Liver (tissue), 8 donors: ENCODE measurements at regions not wholly inside any gene's neighbourhood (a gene's known extent, or its start where the extent isn't known, plus 50 kb on each side); places are given as distances from the start of the nearest gene placed in this dataset.

Source experiments
- DNase-seq: peaks from one replicate; pipeline ENCODE4 v3.0.0-alpha.2; 2017; ENCODE audit warnings: low spot score
- H3K27ac ChIP-seq, 2 donors: one replicate each; pipeline ENCODE4 v1.7.0; 2013; ENCODE audit warnings: inconsistent platforms in 2 of 2, low read length in 2 of 2, control low read depth in 1 of 2, low read depth in 1 of 2, mild to moderate bottlenecking in 1 of 2
- H3K27me3 ChIP-seq, 4 donors: one replicate each; pipeline versions ENCODE4 v1.6.1 to v1.7.0; 2013; ENCODE audit warnings: low read length in 3 of 4, inconsistent platforms in 1 of 4, mild to moderate bottlenecking in 1 of 4, moderate library complexity in 1 of 4; ENCODE audit not compliant: control insufficient read depth in 4 of 4, insufficient read depth in 4 of 4
- H3K36me3 ChIP-seq, 4 donors: one replicate each; pipeline versions ENCODE4 v1.6.1 to v1.7.0; 2013; ENCODE audit warnings: low read length in 3 of 4, mild to moderate bottlenecking in 3 of 4, low read depth in 1 of 4, moderate library complexity in 1 of 4; ENCODE audit not compliant: control insufficient read depth in 4 of 4, insufficient read depth in 3 of 4
- H3K4me1 ChIP-seq, 4 donors: one replicate each; pipeline versions ENCODE4 v1.6.1 to v1.7.0; 2013; ENCODE audit warnings: low read length in 3 of 4, mild to moderate bottlenecking in 3 of 4, moderate library complexity in 1 of 4; ENCODE audit not compliant: control insufficient read depth in 4 of 4, insufficient read depth in 4 of 4
- H3K4me3 ChIP-seq, 3 donors: one replicate each; pipeline versions ENCODE4 v1.6.1 to v1.7.0; 2013; ENCODE audit warnings: low read length in 3 of 3, control low read depth in 1 of 3, low read depth in 1 of 3, mild to moderate bottlenecking in 1 of 3
- H3K9ac ChIP-seq, 2 donors: one replicate each; pipeline ENCODE4 v1.7.0; 2013; ENCODE audit warnings: low read length in 2 of 2, mild to moderate bottlenecking in 2 of 2, moderate library complexity in 2 of 2, control low read depth in 1 of 2, low read depth in 1 of 2
- H3K9me3 ChIP-seq, 4 donors: one replicate each; pipeline versions ENCODE4 v1.6.1 to v1.7.0; 2013; ENCODE audit warnings: low read length in 3 of 4; ENCODE audit not compliant: control insufficient read depth in 4 of 4
- EGR1 ChIP-seq, 2 donors: IDR thresholded peaks; 2 replicates each; pipeline ENCODE4 v1.6.1; 2016 to 2018; ENCODE audit warnings: antibody characterized with exemption in 2 of 2, low read depth in 2 of 2
- FOXA1 ChIP-seq: IDR thresholded peaks from 2 replicates; pipeline ENCODE4 v1.6.1; 2016; ENCODE audit warnings: antibody characterized with exemption
- FOXA2 ChIP-seq: IDR thresholded peaks from 2 replicates; pipeline ENCODE4 v1.6.1; 2016; ENCODE audit warnings: antibody characterized with exemption
- GABPA ChIP-seq, 2 donors: IDR thresholded peaks in 1 of 2; conservative IDR thresholded peaks in 1 of 2; 2 replicates each; pipeline ENCODE4 v1.6.1; 2016; ENCODE audit warnings: antibody characterized with exemption in 2 of 2, mild to moderate bottlenecking in 1 of 2, moderate library complexity in 1 of 2
- HNF4A ChIP-seq, 2 donors: conservative IDR thresholded peaks; 2 replicates each; pipeline ENCODE4 v1.6.1; 2016; ENCODE audit warnings: antibody characterized with exemption in 2 of 2, mild to moderate bottlenecking in 2 of 2
- HNF4G ChIP-seq: IDR thresholded peaks from 2 replicates; pipeline ENCODE4 v1.6.1; 2016; ENCODE audit warnings: antibody characterized with exemption
- JUND ChIP-seq, 2 donors: IDR thresholded peaks; 2 replicates each; pipeline ENCODE4 v1.6.1; 2016; ENCODE audit warnings: antibody characterized with exemption in 2 of 2
- NR2F2 ChIP-seq: IDR thresholded peaks from 2 replicates; pipeline ENCODE4 v1.6.1; 2016; ENCODE audit warnings: antibody characterized with exemption
- RAD21 ChIP-seq, 2 donors: IDR thresholded peaks; 2 replicates each; pipeline ENCODE4 v1.6.1; 2016; ENCODE audit warnings: antibody characterized with exemption in 2 of 2, mild to moderate bottlenecking in 2 of 2
- RXRA ChIP-seq, 2 donors: IDR thresholded peaks; 2 replicates each; pipeline ENCODE4 v1.6.1; 2017 to 2018; ENCODE audit warnings: antibody characterized with exemption in 2 of 2, mild to moderate bottlenecking in 1 of 2
- TAF1 ChIP-seq: conservative IDR thresholded peaks from 2 replicates; pipeline ENCODE4 v1.6.1; 2016; ENCODE audit warnings: antibody characterized with exemption, mild to moderate bottlenecking
- YY1 ChIP-seq: IDR thresholded peaks from 2 replicates; pipeline ENCODE4 v1.6.1; 2016; ENCODE audit warnings: antibody characterized with exemption, mild to moderate bottlenecking
- WGBS: extraction: QIAGEN DNeasy Blood & Tissue Kit; methylation state at CpG from one replicate; pipeline ENCODE4 v1.1.7; 2013; 5-methylcytosine and 5-hydroxymethylcytosine counted together
- TF ChIP-seq, protein P1 (sequence below): IDR thresholded peaks from 2 replicates; pipeline ENCODE4 v1.6.1; 2016; ENCODE audit warnings: antibody characterized with exemption
- TF ChIP-seq, protein P2 (sequence below): IDR thresholded peaks from 2 replicates; pipeline ENCODE4 v1.6.1; 2016; ENCODE audit warnings: antibody characterized with exemption
- TF ChIP-seq, protein P3 (sequence below): fragments of 150-350 bp; IDR thresholded peaks from 2 replicates; pipeline ENCODE4 v1.5.1; 2017; ENCODE audit warnings: improper control_type of control experiment, low read depth, low read length; ENCODE audit not compliant: missing input control
- TF ChIP-seq, protein P4 (sequence below): IDR thresholded peaks from 2 replicates; pipeline ENCODE4 v1.6.1; 2016; ENCODE audit warnings: antibody characterized with exemption
- TF ChIP-seq, protein P5 (sequence below): IDR thresholded peaks from 2 replicates; pipeline ENCODE4 v1.6.1; 2016; ENCODE audit warnings: antibody characterized with exemption, mild to moderate bottlenecking
- donor health status: healthy.
- donor health status: healthy.
- donor health status: healthy.
- donor health status: healthy.
- donor health status: healthy.

DNA sequence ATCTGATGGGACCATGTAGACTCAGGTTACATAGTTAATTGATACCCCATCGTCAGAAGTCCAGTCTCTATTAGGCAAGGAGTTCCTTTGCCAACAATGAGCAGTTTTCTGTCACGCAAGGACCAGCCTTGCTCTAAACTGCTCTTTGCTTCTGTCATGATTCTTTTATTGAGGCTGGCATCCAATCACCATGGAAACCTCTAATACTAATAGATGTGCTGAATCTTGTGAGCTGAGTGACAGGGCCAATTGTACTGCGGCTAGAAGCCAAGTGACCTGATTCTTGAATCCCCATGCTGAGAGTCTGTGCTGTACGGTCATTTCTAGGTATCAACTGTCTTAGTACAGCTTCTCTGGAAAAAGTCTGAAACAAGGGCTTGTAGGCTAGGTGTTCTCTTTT lies 395.6 kb downstream of the RND3 start:
- Histone ChIP-seq H3K9me3 (no peaks in the 10 kb centered on the region), H3K4me3 (no peak overlapping the region), H3K4me1 (peaks cover 0 to 2% (median 0%) of the 10 kb centered on the region in 4 donors), H3K9ac (no peak overlapping the region), H3K27ac (no peak overlapping the region), H3K36me3 (no peaks in the 10 kb centered on the region), H3K27me3 (no peaks in the 10 kb centered on the region)
- TF ChIP-seq TAF1 (no peak), NR2F2 (no peak), GABPA (IDR thresholded peaks at IDR 0.05 in 1 of 2, conservative IDR thresholded peaks at IDR 0.05 in 1 of 2) (no peak), JUND (IDR thresholded peaks at IDR 0.05) (no peak), RAD21 (IDR thresholded peaks at IDR 0.05) (no peak), HNF4G (no peak), FOXA2 (no peak), HNF4A (conservative IDR thresholded peaks at IDR 0.05) (no peak), YY1 (no peak), FOXA1 (no peak), EGR1 (IDR thresholded peaks at IDR 0.05; ENCODE audit: low read depth in 2 of 2) (no peak), RXRA (IDR thresholded peaks at IDR 0.05) (no peak)
- TF ChIP-seq, protein P1, sequence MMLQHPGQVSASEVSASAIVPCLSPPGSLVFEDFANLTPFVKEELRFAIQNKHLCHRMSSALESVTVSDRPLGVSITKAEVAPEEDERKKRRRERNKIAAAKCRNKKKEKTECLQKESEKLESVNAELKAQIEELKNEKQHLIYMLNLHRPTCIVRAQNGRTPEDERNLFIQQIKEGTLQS: no peak
- TF ChIP-seq, protein P2, sequence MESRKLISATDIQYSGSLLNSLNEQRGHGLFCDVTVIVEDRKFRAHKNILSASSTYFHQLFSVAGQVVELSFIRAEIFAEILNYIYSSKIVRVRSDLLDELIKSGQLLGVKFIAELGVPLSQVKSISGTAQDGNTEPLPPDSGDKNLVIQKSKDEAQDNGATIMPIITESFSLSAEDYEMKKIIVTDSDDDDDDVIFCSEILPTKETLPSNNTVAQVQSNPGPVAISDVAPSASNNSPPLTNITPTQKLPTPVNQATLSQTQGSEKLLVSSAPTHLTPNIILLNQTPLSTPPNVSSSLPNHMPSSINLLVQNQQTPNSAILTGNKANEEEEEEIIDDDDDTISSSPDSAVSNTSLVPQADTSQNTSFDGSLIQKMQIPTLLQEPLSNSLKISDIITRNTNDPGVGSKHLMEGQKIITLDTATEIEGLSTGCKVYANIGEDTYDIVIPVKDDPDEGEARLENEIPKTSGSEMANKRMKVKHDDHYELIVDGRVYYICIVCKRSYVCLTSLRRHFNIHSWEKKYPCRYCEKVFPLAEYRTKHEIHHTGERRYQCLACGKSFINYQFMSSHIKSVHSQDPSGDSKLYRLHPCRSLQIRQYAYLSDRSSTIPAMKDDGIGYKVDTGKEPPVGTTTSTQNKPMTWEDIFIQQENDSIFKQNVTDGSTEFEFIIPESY: no peak
- TF ChIP-seq, protein P3, sequence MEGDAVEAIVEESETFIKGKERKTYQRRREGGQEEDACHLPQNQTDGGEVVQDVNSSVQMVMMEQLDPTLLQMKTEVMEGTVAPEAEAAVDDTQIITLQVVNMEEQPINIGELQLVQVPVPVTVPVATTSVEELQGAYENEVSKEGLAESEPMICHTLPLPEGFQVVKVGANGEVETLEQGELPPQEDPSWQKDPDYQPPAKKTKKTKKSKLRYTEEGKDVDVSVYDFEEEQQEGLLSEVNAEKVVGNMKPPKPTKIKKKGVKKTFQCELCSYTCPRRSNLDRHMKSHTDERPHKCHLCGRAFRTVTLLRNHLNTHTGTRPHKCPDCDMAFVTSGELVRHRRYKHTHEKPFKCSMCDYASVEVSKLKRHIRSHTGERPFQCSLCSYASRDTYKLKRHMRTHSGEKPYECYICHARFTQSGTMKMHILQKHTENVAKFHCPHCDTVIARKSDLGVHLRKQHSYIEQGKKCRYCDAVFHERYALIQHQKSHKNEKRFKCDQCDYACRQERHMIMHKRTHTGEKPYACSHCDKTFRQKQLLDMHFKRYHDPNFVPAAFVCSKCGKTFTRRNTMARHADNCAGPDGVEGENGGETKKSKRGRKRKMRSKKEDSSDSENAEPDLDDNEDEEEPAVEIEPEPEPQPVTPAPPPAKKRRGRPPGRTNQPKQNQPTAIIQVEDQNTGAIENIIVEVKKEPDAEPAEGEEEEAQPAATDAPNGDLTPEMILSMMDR: no peak
- TF ChIP-seq, protein P4, sequence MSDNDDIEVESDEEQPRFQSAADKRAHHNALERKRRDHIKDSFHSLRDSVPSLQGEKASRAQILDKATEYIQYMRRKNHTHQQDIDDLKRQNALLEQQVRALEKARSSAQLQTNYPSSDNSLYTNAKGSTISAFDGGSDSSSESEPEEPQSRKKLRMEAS: no peak
- TF ChIP-seq, protein P5, sequence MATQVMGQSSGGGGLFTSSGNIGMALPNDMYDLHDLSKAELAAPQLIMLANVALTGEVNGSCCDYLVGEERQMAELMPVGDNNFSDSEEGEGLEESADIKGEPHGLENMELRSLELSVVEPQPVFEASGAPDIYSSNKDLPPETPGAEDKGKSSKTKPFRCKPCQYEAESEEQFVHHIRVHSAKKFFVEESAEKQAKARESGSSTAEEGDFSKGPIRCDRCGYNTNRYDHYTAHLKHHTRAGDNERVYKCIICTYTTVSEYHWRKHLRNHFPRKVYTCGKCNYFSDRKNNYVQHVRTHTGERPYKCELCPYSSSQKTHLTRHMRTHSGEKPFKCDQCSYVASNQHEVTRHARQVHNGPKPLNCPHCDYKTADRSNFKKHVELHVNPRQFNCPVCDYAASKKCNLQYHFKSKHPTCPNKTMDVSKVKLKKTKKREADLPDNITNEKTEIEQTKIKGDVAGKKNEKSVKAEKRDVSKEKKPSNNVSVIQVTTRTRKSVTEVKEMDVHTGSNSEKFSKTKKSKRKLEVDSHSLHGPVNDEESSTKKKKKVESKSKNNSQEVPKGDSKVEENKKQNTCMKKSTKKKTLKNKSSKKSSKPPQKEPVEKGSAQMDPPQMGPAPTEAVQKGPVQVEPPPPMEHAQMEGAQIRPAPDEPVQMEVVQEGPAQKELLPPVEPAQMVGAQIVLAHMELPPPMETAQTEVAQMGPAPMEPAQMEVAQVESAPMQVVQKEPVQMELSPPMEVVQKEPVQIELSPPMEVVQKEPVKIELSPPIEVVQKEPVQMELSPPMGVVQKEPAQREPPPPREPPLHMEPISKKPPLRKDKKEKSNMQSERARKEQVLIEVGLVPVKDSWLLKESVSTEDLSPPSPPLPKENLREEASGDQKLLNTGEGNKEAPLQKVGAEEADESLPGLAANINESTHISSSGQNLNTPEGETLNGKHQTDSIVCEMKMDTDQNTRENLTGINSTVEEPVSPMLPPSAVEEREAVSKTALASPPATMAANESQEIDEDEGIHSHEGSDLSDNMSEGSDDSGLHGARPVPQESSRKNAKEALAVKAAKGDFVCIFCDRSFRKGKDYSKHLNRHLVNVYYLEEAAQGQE: no peak
- WGBS: 92% methylated on average over 4 of the region's 4 CpGs
- no peak for DNase-seq

DNA sequence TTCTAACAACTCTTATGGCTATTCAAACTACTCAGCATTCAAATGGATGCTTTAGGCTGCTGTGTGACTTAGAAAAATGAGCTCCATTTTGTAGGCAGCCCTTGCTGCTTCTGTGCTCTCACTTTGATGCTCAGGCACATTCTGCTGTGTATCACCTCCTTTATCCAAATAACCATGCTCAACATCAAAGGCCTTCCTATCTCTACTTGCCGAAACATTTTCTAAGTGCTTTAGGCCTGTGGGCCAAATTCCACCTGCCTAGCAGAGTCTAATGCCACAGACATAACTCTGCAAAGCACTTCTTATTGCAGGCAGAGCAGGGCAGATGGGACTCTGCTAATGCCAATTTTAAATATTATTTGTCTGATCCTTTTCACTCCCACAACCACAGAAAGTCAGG lies 397.4 kb downstream of the RND3 start:
- no peak overlapping the region for H3K4me3 ChIP-seq
- TF ChIP-seq FOXA1 (no peak), GABPA (IDR thresholded peaks at IDR 0.05 in 1 of 2, conservative IDR thresholded peaks at IDR 0.05 in 1 of 2) (no peak), FOXA2 (no peak), TAF1 (no peak), YY1 (no peak)
- TF ChIP-seq, protein P4: no peak
- TF ChIP-seq, protein P1: no peak
- H3K27me3 ChIP-seq: no peaks in the 10 kb centered on the region
- no peaks in the 10 kb centered on the region for H3K36me3 ChIP-seq
- no peak for DNase-seq
- no peaks in the 10 kb centered on the region for H3K4me1 ChIP-seq
- no peaks in the 10 kb centered on the region for H3K9me3 ChIP-seq
- WGBS: 94% methylated on average over 1 of the region's 1 CpG
- no peak overlapping the region for H3K9ac ChIP-seq
- H3K27ac ChIP-seq: no peak overlapping the region
